ENCODE measurements at regions not wholly inside any gene's neighbourhood (a gene's known extent, or its start where the extent isn't known, plus 50 kb on each side); places are given as distances from the start of the nearest gene placed in this dataset.
"Not testable (repeated sequence)": the region's sequence is repeated elsewhere in the genome, so short reads cannot be mapped to it uniquely, and the experiment has no call there.

GRCh38 chr7:69244701-69245100, 353.6 kb upstream of the AUTS2 start:
- no peak for DNase-seq (ENCODE audit: low read depth in 4 of 6, low spot score in 6 of 6)
- Histone ChIP-seq H3K36me3 (ENCODE audit: control insufficient read depth, insufficient read depth, low read length) (no peaks in the 10 kb centered on the region), H3K27ac (ENCODE audit: low read depth, low read length) (no peak overlapping the region), H3K9me3 (ENCODE audit: control insufficient read depth, insufficient read depth, low read length) (no peaks in the 10 kb centered on the region), H3K27me3 (ENCODE audit: control insufficient read depth, insufficient read depth, low read length) (no peaks in the 10 kb centered on the region), H3K4me1 (ENCODE audit: control insufficient read depth, insufficient read depth, low read length) (no peaks in the 10 kb centered on the region), H3K4me3 (ENCODE audit: low read depth, low read length) (no peak overlapping the region)
- WGBS (ENCODE audit: insufficient coverage) = no CpG with 5 or more reads among the region's 2 CpGs

GRCh38 chr7:69245646-69246045, 352.6 kb upstream of the AUTS2 start:
- Histone ChIP-seq H3K4me3 (ENCODE audit: low read depth, low read length) (no peak overlapping the region), H3K27ac (ENCODE audit: low read depth, low read length) (no peak overlapping the region), H3K36me3 (ENCODE audit: control insufficient read depth, insufficient read depth, low read length) (no peaks in the 10 kb centered on the region), H3K4me1 (ENCODE audit: control insufficient read depth, insufficient read depth, low read length) (no peaks in the 10 kb centered on the region), H3K9me3 (ENCODE audit: control insufficient read depth, insufficient read depth, low read length) (no peaks in the 10 kb centered on the region), H3K27me3 (ENCODE audit: control insufficient read depth, insufficient read depth, low read length) (no peaks in the 10 kb centered on the region)
- WGBS (ENCODE audit: insufficient coverage) = 100% methylated on average over 1 of the region's 2 CpGs
- DNase-seq (ENCODE audit: low read depth in 4 of 6, low spot score in 6 of 6) = no peak

- WGBS (ENCODE audit: insufficient coverage) = 93% methylated on average over 3 of the region's 3 CpGs
- Histone ChIP-seq H3K27ac (ENCODE audit: low read depth, low read length) (no peak overlapping the region), H3K4me1 (ENCODE audit: control insufficient read depth, insufficient read depth, low read length) (no peaks in the 10 kb centered on the region), H3K27me3 (ENCODE audit: control insufficient read depth, insufficient read depth, low read length) (no peaks in the 10 kb centered on the region), H3K36me3 (ENCODE audit: control insufficient read depth, insufficient read depth, low read length) (no peaks in the 10 kb centered on the region), H3K9me3 (ENCODE audit: control insufficient read depth, insufficient read depth, low read length) (no peaks in the 10 kb centered on the region), H3K4me3 (ENCODE audit: low read depth, low read length) (no peak overlapping the region)
- DNase-seq (ENCODE audit: low read depth in 4 of 6, low spot score in 6 of 6) = no peak
Observed at GRCh38 chr7:69246758-69247157, 351.5 kb upstream of the AUTS2 start.

- WGBS (ENCODE audit: insufficient coverage) = no CpG with 5 or more reads among the region's 2 CpGs
- not testable (repeated sequence) for H3K4me1 ChIP-seq (ENCODE audit: control insufficient read depth, insufficient read depth, low read length); H3K27me3 ChIP-seq (ENCODE audit: control insufficient read depth, insufficient read depth, low read length); H3K27ac ChIP-seq (ENCODE audit: low read depth, low read length); H3K9me3 ChIP-seq (ENCODE audit: control insufficient read depth, insufficient read depth, low read length); DNase-seq (ENCODE audit: low read depth in 4 of 6, low spot score in 6 of 6); H3K36me3 ChIP-seq (ENCODE audit: control insufficient read depth, insufficient read depth, low read length); H3K4me3 ChIP-seq (ENCODE audit: low read depth, low read length)
Observed at GRCh38 chr7:69248382-69248828, 349.9 kb upstream of the AUTS2 start.

GRCh38 chr7:69250958-69251357, 347.3 kb upstream of the AUTS2 start:
- H3K9me3 ChIP-seq (ENCODE audit: control insufficient read depth, insufficient read depth, low read length) = no peaks in the 10 kb centered on the region
- H3K4me1 ChIP-seq (ENCODE audit: control insufficient read depth, insufficient read depth, low read length) = no peaks in the 10 kb centered on the region
- 93% methylated on average over 3 of the region's 5 CpGs for WGBS (ENCODE audit: insufficient coverage)
- no peaks in the 10 kb centered on the region for H3K27me3 ChIP-seq (ENCODE audit: control insufficient read depth, insufficient read depth, low read length)
- no peak overlapping the region for H3K27ac ChIP-seq (ENCODE audit: low read depth, low read length)
- no peaks in the 10 kb centered on the region for H3K36me3 ChIP-seq (ENCODE audit: control insufficient read depth, insufficient read depth, low read length)
- DNase-seq (ENCODE audit: low read depth in 4 of 6, low spot score in 6 of 6) = no peak
- no peak overlapping the region for H3K4me3 ChIP-seq (ENCODE audit: low read depth, low read length)

GRCh38 chr7:69254643-69255042, 343.6 kb upstream of the AUTS2 start:
- H3K4me1 ChIP-seq (ENCODE audit: control insufficient read depth, insufficient read depth, low read length) = peaks cover 9% of the 10 kb centered on the region
- no peaks in the 10 kb centered on the region for H3K27me3 ChIP-seq (ENCODE audit: control insufficient read depth, insufficient read depth, low read length)
- H3K27ac ChIP-seq (ENCODE audit: low read depth, low read length) = no peak overlapping the region
- no peaks in the 10 kb centered on the region for H3K9me3 ChIP-seq (ENCODE audit: control insufficient read depth, insufficient read depth, low read length)
- no peaks in the 10 kb centered on the region for H3K36me3 ChIP-seq (ENCODE audit: control insufficient read depth, insufficient read depth, low read length)
- no peak for DNase-seq (ENCODE audit: low read depth in 4 of 6, low spot score in 6 of 6)
- no peak overlapping the region for H3K4me3 ChIP-seq (ENCODE audit: low read depth, low read length)

GRCh38 chr7:69256634-69257081, 341.6 kb upstream of the AUTS2 start:
- no peak overlapping the region for H3K27ac ChIP-seq (ENCODE audit: low read depth, low read length)
- no peaks in the 10 kb centered on the region for H3K36me3 ChIP-seq (ENCODE audit: control insufficient read depth, insufficient read depth, low read length)
- no peak overlapping the region for H3K4me3 ChIP-seq (ENCODE audit: low read depth, low read length)
- DNase-seq (ENCODE audit: low read depth in 4 of 6, low spot score in 6 of 6) = peak in 3 of 6 donors; percentile 24 to 91 (median 78)
- no peaks in the 10 kb centered on the region for H3K27me3 ChIP-seq (ENCODE audit: control insufficient read depth, insufficient read depth, low read length)
- peaks cover 12% of the 10 kb centered on the region for H3K4me1 ChIP-seq (ENCODE audit: control insufficient read depth, insufficient read depth, low read length)
- 58% methylated on average over 12 of the region's 12 CpGs for WGBS (ENCODE audit: insufficient coverage)
- no peaks in the 10 kb centered on the region for H3K9me3 ChIP-seq (ENCODE audit: control insufficient read depth, insufficient read depth, low read length)

- WGBS (ENCODE audit: insufficient coverage) = 90% methylated on average over 2 of the region's 2 CpGs
- H3K36me3 ChIP-seq (ENCODE audit: control insufficient read depth, insufficient read depth, low read length) = no peaks in the 10 kb centered on the region
Observed at GRCh38 chr7:69257592-69257991, 340.7 kb upstream of the AUTS2 start.

GRCh38 chr7:69259445-69259844, 338.8 kb upstream of the AUTS2 start:
- no peak for DNase-seq (ENCODE audit: low read depth in 4 of 6, low spot score in 6 of 6)
- 45% methylated on average over 2 of the region's 2 CpGs for WGBS (ENCODE audit: insufficient coverage)
- Histone ChIP-seq H3K27ac (ENCODE audit: low read depth, low read length) (no peak overlapping the region), H3K4me3 (ENCODE audit: low read depth, low read length) (no peak overlapping the region), H3K27me3 (ENCODE audit: control insufficient read depth, insufficient read depth, low read length) (no peaks in the 10 kb centered on the region), H3K36me3 (ENCODE audit: control insufficient read depth, insufficient read depth, low read length) (no peaks in the 10 kb centered on the region), H3K4me1 (ENCODE audit: control insufficient read depth, insufficient read depth, low read length) (peaks cover 12% of the 10 kb centered on the region), H3K9me3 (ENCODE audit: control insufficient read depth, insufficient read depth, low read length) (no peaks in the 10 kb centered on the region)

More at GRCh38 chr7:69257592-69257991, 340.7 kb upstream of the AUTS2 start:
- Histone ChIP-seq H3K4me1 (ENCODE audit: control insufficient read depth, insufficient read depth, low read length) (peaks cover 12% of the 10 kb centered on the region), H3K4me3 (ENCODE audit: low read depth, low read length) (no peak overlapping the region), H3K9me3 (ENCODE audit: control insufficient read depth, insufficient read depth, low read length) (no peaks in the 10 kb centered on the region), H3K27ac (ENCODE audit: low read depth, low read length) (no peak overlapping the region), H3K27me3 (ENCODE audit: control insufficient read depth, insufficient read depth, low read length) (no peaks in the 10 kb centered on the region)
- no peak for DNase-seq (ENCODE audit: low read depth in 4 of 6, low spot score in 6 of 6)

GRCh38 chr7:69260023-69260422, 338.3 kb upstream of the AUTS2 start:
- Histone ChIP-seq H3K27me3 (ENCODE audit: control insufficient read depth, insufficient read depth, low read length) (no peaks in the 10 kb centered on the region), H3K4me3 (ENCODE audit: low read depth, low read length) (no peak overlapping the region), H3K27ac (ENCODE audit: low read depth, low read length) (no peak overlapping the region), H3K9me3 (ENCODE audit: control insufficient read depth, insufficient read depth, low read length) (no peaks in the 10 kb centered on the region), H3K36me3 (ENCODE audit: control insufficient read depth, insufficient read depth, low read length) (no peaks in the 10 kb centered on the region), H3K4me1 (ENCODE audit: control insufficient read depth, insufficient read depth, low read length) (peaks cover 12% of the 10 kb centered on the region)
- no peak for DNase-seq (ENCODE audit: low read depth in 4 of 6, low spot score in 6 of 6)
- WGBS (ENCODE audit: insufficient coverage) = 56% methylated on average over 4 of the region's 4 CpGs

All from spinal cord (tissue), 9 donors.